H1 (cell line): ENCODE measurements at regions not wholly inside any gene's neighbourhood (a gene's known extent, or its start where the extent isn't known, plus 50 kb on each side); places are given as distances from the start of the nearest gene placed in this dataset.

Source experiments
- CTCF ChIA-PET: fragments of 300-600 bp; sonication (Branson Sonifier 250); formaldehyde crosslinking; loops from one replicate; lab custom pipeline; 2021; ENCODE audit not compliant: partially characterized antibody; lab: Charles Lee
- POLR2A ChIA-PET: fragments of 300-600 bp; sonication (Branson Sonifier 250); formaldehyde crosslinking; loops from one replicate; lab custom pipeline; 2021; ENCODE audit warnings: inconsistent platforms; ENCODE audit not compliant: partially characterized antibody; lab: Charles Lee
- DNase-seq, 2 experiments: peaks; one replicate each; pipeline versions ENCODE4 v3.0.0 to v3.0.0-alpha.2; 2010 to 2022; ENCODE audit warnings: low spot score in 2 of 2, low read depth in 1 of 2, mixed read lengths in 1 of 2
- FAIRE-seq: peaks from 2 replicates; lab custom pipeline; 2011; peaks lifted over from hg19 to GRCh38; lab: Jason Lieb, UNC
- H2AFZ ChIP-seq: 2 replicates; pipeline ENCODE4 v1.8.1; 2012; ENCODE audit warnings: low read length, inconsistent platforms
- H2AK5ac ChIP-seq: 2 replicates; pipeline ENCODE4 v1.6.1; 2013; ENCODE audit warnings: low read depth, low read length
- H2BK120ac ChIP-seq: replicated peaks from 2 replicates; pipeline ENCODE3; 2013; ENCODE audit warnings: low read depth, low read length, inconsistent platforms
- H2BK12ac ChIP-seq: 2 replicates; pipeline ENCODE4 v1.6.1; 2013; ENCODE audit warnings: low read depth, low read length
- H2BK15ac ChIP-seq: 2 replicates; pipeline ENCODE4 v1.6.1; 2013; ENCODE audit warnings: low read length
- H2BK20ac ChIP-seq: 2 replicates; pipeline ENCODE4 v1.6.1; 2013; ENCODE audit warnings: low read length
- H2BK5ac ChIP-seq: 2 replicates; pipeline ENCODE4 v1.6.1; 2013; ENCODE audit warnings: low read depth, low read length
- H3K14ac ChIP-seq: 2 replicates; pipeline ENCODE4 v1.6.1; 2013; ENCODE audit warnings: inconsistent platforms; ENCODE audit not compliant: insufficient read length
- H3K18ac ChIP-seq: 2 replicates; pipeline ENCODE4 v1.6.1; 2013; ENCODE audit warnings: low read length; ENCODE audit errors: extremely low read depth
- H3K23ac ChIP-seq: 2 replicates; pipeline ENCODE4 v1.6.1; 2013; ENCODE audit warnings: inconsistent platforms; ENCODE audit not compliant: insufficient read length
- H3K23me2 ChIP-seq: 2 replicates; pipeline ENCODE4 v1.6.1; 2013; ENCODE audit warnings: low read depth, low read length
- H3K27ac ChIP-seq: 2 replicates; pipeline ENCODE4 v1.6.1; 2011; ENCODE audit warnings: low read depth, low read length, inconsistent platforms
- H3K27me3 ChIP-seq, 4 experiments: replicated peaks in 1 of 4; 1 replicate in 1 of 4; 2 replicates in 3 of 4; pipeline versions ENCODE4 v1.6.1 to v1.8.1; 2011 to 2013; ENCODE audit warnings: low read length in 3 of 4, mild to moderate bottlenecking in 3 of 4, inconsistent platforms in 2 of 4, mixed read lengths in 2 of 4, moderate library complexity in 1 of 4; ENCODE audit not compliant: control insufficient read depth in 3 of 4, insufficient read depth in 3 of 4; ENCODE audit errors: extremely low read depth in 1 of 4
- H3K36me3 ChIP-seq, 4 experiments: 2 replicates each; pipeline versions ENCODE4 v1.6.1 to v1.8.1; 2011 to 2013; ENCODE audit warnings: mild to moderate bottlenecking in 4 of 4, low read length in 3 of 4, moderate library complexity in 2 of 4, control low read depth in 1 of 4, inconsistent platforms in 1 of 4; ENCODE audit not compliant: insufficient read depth in 4 of 4, control insufficient read depth in 2 of 4
- H3K4ac ChIP-seq: replicated peaks from 2 replicates; pipeline ENCODE3; 2013; ENCODE audit warnings: low read length, low read depth, mixed read lengths, inconsistent platforms; ENCODE audit not compliant: insufficient read length
- H3K4me1 ChIP-seq, 4 experiments: replicated peaks in 1 of 4; 1 replicate in 1 of 4; 2 replicates in 3 of 4; pipeline versions ENCODE4 v1.6.1 to v1.8.1; 2011 to 2013; ENCODE audit warnings: low read length in 3 of 4, inconsistent platforms in 2 of 4, mixed read lengths in 1 of 4; ENCODE audit not compliant: insufficient read depth in 4 of 4, control insufficient read depth in 3 of 4
- H3K4me2 ChIP-seq, 2 experiments: 2 replicates each; pipeline versions ENCODE4 v1.6.1 to v1.8.1; 2011 to 2013; ENCODE audit warnings: low read depth in 2 of 2, low read length in 2 of 2, control low read depth in 1 of 2, inconsistent platforms in 1 of 2, mild to moderate bottlenecking in 1 of 2; ENCODE audit not compliant: insufficient read depth in 1 of 2
- H3K4me3 ChIP-seq, 4 experiments: fragments of 200-600, 300-600 bp in 1 of 4; sonication (generic), shearing (Covaris generic), sonication (Bioruptor Twin) in 1 of 4; 2 replicates each; pipeline versions ENCODE4 v1.5.1 to v1.8.1; 2011 to 2016; ENCODE audit warnings: low read length in 4 of 4, low read depth in 3 of 4, control low read depth in 2 of 4, inconsistent platforms in 2 of 4, mild to moderate bottlenecking in 2 of 4, mixed read lengths in 1 of 4, moderate library complexity in 1 of 4; ENCODE audit not compliant: insufficient read depth in 2 of 4; ENCODE audit errors: extremely low read depth in 1 of 4
- H3K56ac ChIP-seq: replicated peaks from 2 replicates; pipeline ENCODE3; 2013; ENCODE audit warnings: low read depth, mild to moderate bottlenecking, mixed read lengths, low read length, inconsistent platforms; ENCODE audit not compliant: insufficient read length
- H3K79me1 ChIP-seq: 2 replicates; pipeline ENCODE4 v1.6.1; 2013; ENCODE audit warnings: low read depth, low read length, control low read depth
- H3K79me2 ChIP-seq, 2 experiments: 2 replicates each; pipeline versions ENCODE4 v1.6.1 to v1.8.1; 2012 to 2013; ENCODE audit warnings: low read length in 2 of 2, mild to moderate bottlenecking in 2 of 2, inconsistent platforms in 1 of 2; ENCODE audit not compliant: insufficient read depth in 2 of 2, control insufficient read depth in 1 of 2
- H3K9ac ChIP-seq, 4 experiments: replicated peaks in 1 of 4; 1 replicate in 1 of 4; 2 replicates in 3 of 4; pipeline versions ENCODE4 v1.6.1 to v1.8.1; 2011 to 2013; ENCODE audit warnings: low read depth in 3 of 4, low read length in 3 of 4, control low read depth in 2 of 4, mild to moderate bottlenecking in 2 of 4, moderate library complexity in 2 of 4, inconsistent platforms in 1 of 4; ENCODE audit errors: extremely low read depth in 1 of 4
- H3K9me3 ChIP-seq, 2 experiments: 2 replicates each; pipeline versions ENCODE4 v1.6.1 to v1.8.1; 2012 to 2013; ENCODE audit warnings: mild to moderate bottlenecking in 2 of 2, moderate library complexity in 2 of 2, control low read depth in 1 of 2, inconsistent platforms in 1 of 2, low read depth in 1 of 2, low read length in 1 of 2, mixed read lengths in 1 of 2; ENCODE audit not compliant: insufficient read depth in 2 of 2
- H4K20me1 ChIP-seq, 2 experiments: replicated peaks in 1 of 2; 2 replicates each; pipeline versions ENCODE3 to v1.8.1; 2011 to 2013; ENCODE audit warnings: inconsistent platforms in 2 of 2, low read length in 2 of 2, mild to moderate bottlenecking in 1 of 2; ENCODE audit not compliant: insufficient read depth in 2 of 2, control insufficient read depth in 1 of 2
- H4K5ac ChIP-seq: 2 replicates; pipeline ENCODE4 v1.6.1; 2013; ENCODE audit warnings: low read length, low read depth, mixed read lengths, inconsistent platforms; ENCODE audit not compliant: insufficient read length
- H4K8ac ChIP-seq: 2 replicates; pipeline ENCODE4 v1.8.0; 2013; ENCODE audit warnings: mild to moderate bottlenecking, moderate library complexity, low read length, inconsistent platforms; ENCODE audit not compliant: insufficient read depth; ENCODE audit errors: extremely low read depth
- H4K91ac ChIP-seq: replicated peaks from 2 replicates; pipeline ENCODE3; 2013; ENCODE audit warnings: low read length, mixed read lengths, inconsistent platforms; ENCODE audit not compliant: insufficient read length
- CTBP2 ChIP-seq: IDR thresholded peaks from 2 replicates; pipeline ENCODE4 v1.7.0; 2011; ENCODE audit warnings: borderline replicate concordance, mild to moderate bottlenecking, moderate library complexity, mixed read lengths, low read length; ENCODE audit not compliant: insufficient read depth, insufficient read length
- YY1 ChIP-seq: IDR thresholded peaks from 2 replicates; pipeline ENCODE4 v1.6.1; 2011; ENCODE audit warnings: low read depth, mild to moderate bottlenecking, low read length
- WGBS, 2 experiments: shearing (Covaris generic) in 1 of 2; methylation state at CpG; one replicate each; pipeline versions ENCODE4 v1.1.6 to v1.1.7; 2013 to 2015; ENCODE audit warnings: low lambda C conversion rate in 2 of 2, mixed read lengths in 2 of 2, inconsistent platforms in 1 of 2, low coverage in 1 of 2, missing lambda C conversion rate in 1 of 2; ENCODE audit not compliant: insufficient replicate concordance in 2 of 2, insufficient coverage in 1 of 2, insufficient read length in 1 of 2; ENCODE audit errors: extremely low coverage in 1 of 2, missing lambda C conversion rate in 1 of 2; 5-methylcytosine and 5-hydroxymethylcytosine counted together

DNA sequence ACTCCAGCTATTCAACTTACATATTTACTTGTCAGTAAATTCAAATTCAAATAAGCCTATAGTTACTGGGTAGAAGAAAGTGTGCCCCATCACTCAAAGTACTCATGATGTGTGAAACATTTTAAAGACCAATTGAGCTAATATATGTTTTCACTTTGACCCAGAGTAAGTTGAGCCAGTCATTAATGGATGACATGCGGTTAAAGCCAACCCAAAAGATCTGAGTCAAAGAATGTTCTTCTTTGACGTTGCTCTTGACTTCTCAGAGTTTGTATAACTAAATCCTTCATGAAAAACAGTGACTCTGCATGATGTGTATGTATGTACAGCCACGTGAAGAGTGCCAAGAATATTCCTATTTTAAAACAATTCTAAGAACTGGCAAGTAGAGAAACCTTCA is 237.4 kb downstream of the NR2F1-AS1 start:
- ChIA-PET CTCF (no interaction called here), POLR2A (no interaction called here)
- FAIRE-seq = no peak
- Histone ChIP-seq H3K4me3 (no peak overlapping the region), H4K5ac (no peak overlapping the region), H4K91ac (no peak overlapping the region), H3K4ac (no peak overlapping the region), H3K23ac (no peak overlapping the region), H4K8ac (no peak overlapping the region), H2BK15ac (no peak overlapping the region), H3K79me2 (no peaks in the 10 kb centered on the region), H3K9me3 (no peaks in the 10 kb centered on the region), H3K4me2 (no peak overlapping the region), H3K36me3 (no peaks in the 10 kb centered on the region), H3K27ac (no peak overlapping the region), H3K23me2 (no peaks in the 10 kb centered on the region), H2BK20ac (no peak overlapping the region), H2BK5ac (no peak overlapping the region), H4K20me1 (no peaks in the 10 kb centered on the region), H3K56ac (no peak overlapping the region), H3K14ac (no peak overlapping the region), H3K79me1 (no peaks in the 10 kb centered on the region), H2AK5ac (no peak overlapping the region), H3K27me3 (peaks cover 0 to 1% (median 0%) of the 10 kb centered on the region in 4 experiments; a peak in 1 of 7 replicates), H2BK12ac (no peak overlapping the region), H3K4me1 (no peaks in the 10 kb centered on the region), H3K18ac (no peak overlapping the region), H2BK120ac (no peak overlapping the region), H2AFZ (no peak overlapping the region), H3K9ac (no peak overlapping the region)
- no peak for TF ChIP-seq YY1
- TF ChIP-seq CTBP2 = no peak
- WGBS, 2 experiments = 85% methylated on average over 3 of the region's 3 CpGs; no CpG with 5 or more reads in 1 of the 2 experiments
- DNase-seq = no peak
